Vagina (tissue), 2 donors: ENCODE measurements at regions not wholly inside any gene's neighbourhood (a gene's known extent, or its start where the extent isn't known, plus 50 kb on each side); places are given as distances from the start of the nearest gene placed in this dataset.

Experiments
- DNase-seq, 2 donors: peaks; one replicate each; pipeline ENCODE4 v3.0.0-alpha.2; 2017; ENCODE audit errors: extremely low spot score in 2 of 2
- H3K27ac ChIP-seq: fragments of 200-600 bp; sonication (generic); one replicate; pipeline ENCODE4 v1.5.1; 2019
- H3K27me3 ChIP-seq: fragments of 200-600 bp; sonication (generic); one replicate; pipeline ENCODE4 v1.5.1; 2019
- H3K36me3 ChIP-seq, 2 donors: fragments of 200-600 bp; sonication (generic); one replicate each; pipeline ENCODE4 v1.5.1; 2017 to 2019
- H3K4me1 ChIP-seq: fragments of 200-600 bp; sonication (generic); one replicate; pipeline ENCODE4 v1.5.1; 2019
- H3K4me3 ChIP-seq, 2 donors: fragments of 200-600 bp; sonication (generic); 1 replicate in 1 of 2; 2 replicates in 1 of 2; pipeline ENCODE4 v1.5.1; 2016 to 2019
- H3K9me3 ChIP-seq: fragments of 200-600 bp; sonication (generic); one replicate; pipeline ENCODE4 v1.5.1; 2019
- CTCF ChIP-seq, 3 experiments: fragments of 450-650 bp in 2 of 3; fragments of 200-600 bp in 1 of 3; sonication (generic) in 1 of 3; IDR thresholded peaks; one replicate each; pipeline ENCODE4 v1.5.1; 2017 to 2019; ENCODE audit warnings: antibody characterized with exemption in 3 of 3, mild to moderate bottlenecking in 2 of 3, moderate library complexity in 2 of 3
- POLR2A ChIP-seq, 2 donors: fragments of 450-650 bp; IDR thresholded peaks; one replicate each; pipeline ENCODE4 v1.6.1; 2017; ENCODE audit warnings: antibody characterized with exemption in 2 of 2, mild to moderate bottlenecking in 2 of 2, moderate library complexity in 2 of 2
- POLR2AphosphoS5 ChIP-seq, 2 donors: sonication (generic); formaldehyde crosslinking; IDR thresholded peaks; one replicate each; pipeline ENCODE4 v1.9.0; 2017; ENCODE audit warnings: antibody characterized with exemption in 2 of 2, mild to moderate bottlenecking in 2 of 2, low read depth in 1 of 2; ENCODE audit not compliant: insufficient read depth in 1 of 2
- intact Hi-C: fragments of 100-400 bp; cut with DNase I; formaldehyde crosslinking; loops from one replicate; pipeline ENCODE4 v1.15.1; 2023

- TF ChIP-seq POLR2AphosphoS5 (IDR thresholded peaks at IDR 0.05; ENCODE audit: insufficient read depth in 1 of 2, low read depth in 1 of 2) (no peak), POLR2A (IDR thresholded peaks at IDR 0.05) (no peak)
- no peak overlapping the region for H3K27ac ChIP-seq
- no peaks in the 10 kb centered on the region for H3K36me3 ChIP-seq
- H3K4me3 ChIP-seq, result no peak overlapping the region
- H3K27me3 ChIP-seq, result no peaks in the 10 kb centered on the region
- no peak for DNase-seq
- H3K9me3 ChIP-seq, result no peaks in the 10 kb centered on the region
- H3K4me1 ChIP-seq, result no peaks in the 10 kb centered on the region
- intact Hi-C loops, result no loop called here
Observed at GRCh38 chr18:40678318-40678717, 1276.7 kb upstream of the PIK3C3 start.

DNA sequence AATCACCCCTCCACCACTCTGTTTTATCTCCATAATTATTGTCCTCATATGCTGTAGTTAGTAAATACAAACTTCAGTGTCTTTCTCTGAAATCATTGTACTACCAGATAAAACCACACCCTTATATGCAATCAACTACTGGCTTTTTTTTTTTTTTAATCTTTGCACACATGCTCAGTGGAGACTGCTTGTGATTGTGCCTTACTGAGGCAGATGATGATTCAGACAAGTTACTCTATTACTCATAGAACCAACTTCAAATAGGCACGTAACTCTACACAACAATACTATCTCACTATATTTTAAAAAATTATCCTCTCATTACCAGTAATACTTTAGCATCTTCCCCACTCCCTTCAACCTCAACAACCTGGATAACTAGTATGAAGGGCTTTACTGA, 1278.4 kb upstream of the PIK3C3 start:
- Histone ChIP-seq H3K4me1 (no peaks in the 10 kb centered on the region), H3K9me3 (no peaks in the 10 kb centered on the region), H3K4me3 (no peak overlapping the region), H3K36me3 (no peaks in the 10 kb centered on the region), H3K27ac (no peak overlapping the region), H3K27me3 (no peaks in the 10 kb centered on the region)
- intact Hi-C loops, result no loop called here
- TF ChIP-seq CTCF (IDR thresholded peaks at IDR 0.05), result no peak
- no peak for DNase-seq

DNA sequence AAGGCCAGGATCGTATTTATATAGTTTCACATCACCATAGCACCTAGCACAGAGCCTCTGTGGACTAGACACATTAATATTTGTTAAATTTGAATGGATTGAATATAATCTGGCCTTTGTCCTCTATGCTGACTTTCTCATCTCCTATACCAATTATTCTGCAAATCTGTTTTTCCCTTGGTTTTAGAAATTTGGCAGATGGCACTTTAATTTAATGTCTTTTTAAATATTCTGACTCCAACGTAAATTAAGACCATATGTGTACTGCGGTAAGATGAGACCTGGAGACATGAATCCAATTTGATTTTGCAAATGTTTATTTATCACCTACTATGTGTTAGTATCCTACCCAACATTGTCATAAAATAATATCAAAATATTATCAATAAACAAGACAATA, 1281.9 kb upstream of the PIK3C3 start:
- no peaks in the 10 kb centered on the region for H3K9me3 ChIP-seq
- intact Hi-C loops, result no loop called here
- H3K27me3 ChIP-seq, result no peaks in the 10 kb centered on the region
- H3K4me1 ChIP-seq, result no peaks in the 10 kb centered on the region
- no peak overlapping the region for H3K27ac ChIP-seq
- H3K4me3 ChIP-seq, result no peak overlapping the region
- TF ChIP-seq POLR2A (IDR thresholded peaks at IDR 0.05) (no peak), POLR2AphosphoS5 (IDR thresholded peaks at IDR 0.05; ENCODE audit: insufficient read depth in 1 of 2, low read depth in 1 of 2) (no peak), CTCF (IDR thresholded peaks at IDR 0.05) (no peak)
- H3K36me3 ChIP-seq, result no peaks in the 10 kb centered on the region
- no peak for DNase-seq

- Histone ChIP-seq H3K4me3 (no peak overlapping the region), H3K36me3 (no peaks in the 10 kb centered on the region), H3K4me1 (no peaks in the 10 kb centered on the region), H3K27ac (no peak overlapping the region), H3K27me3 (no peaks in the 10 kb centered on the region), H3K9me3 (no peaks in the 10 kb centered on the region)
- intact Hi-C loops, result no loop called here
- no peak for DNase-seq
- TF ChIP-seq POLR2A (IDR thresholded peaks at IDR 0.05), result no peak
- TF ChIP-seq POLR2AphosphoS5 (IDR thresholded peaks at IDR 0.05; ENCODE audit: insufficient read depth in 1 of 2, low read depth in 1 of 2), result no peak
- no peak for TF ChIP-seq CTCF (IDR thresholded peaks at IDR 0.05)
Observed at GRCh38 chr18:40672590-40672989, 1282.4 kb upstream of the PIK3C3 start.

DNA sequence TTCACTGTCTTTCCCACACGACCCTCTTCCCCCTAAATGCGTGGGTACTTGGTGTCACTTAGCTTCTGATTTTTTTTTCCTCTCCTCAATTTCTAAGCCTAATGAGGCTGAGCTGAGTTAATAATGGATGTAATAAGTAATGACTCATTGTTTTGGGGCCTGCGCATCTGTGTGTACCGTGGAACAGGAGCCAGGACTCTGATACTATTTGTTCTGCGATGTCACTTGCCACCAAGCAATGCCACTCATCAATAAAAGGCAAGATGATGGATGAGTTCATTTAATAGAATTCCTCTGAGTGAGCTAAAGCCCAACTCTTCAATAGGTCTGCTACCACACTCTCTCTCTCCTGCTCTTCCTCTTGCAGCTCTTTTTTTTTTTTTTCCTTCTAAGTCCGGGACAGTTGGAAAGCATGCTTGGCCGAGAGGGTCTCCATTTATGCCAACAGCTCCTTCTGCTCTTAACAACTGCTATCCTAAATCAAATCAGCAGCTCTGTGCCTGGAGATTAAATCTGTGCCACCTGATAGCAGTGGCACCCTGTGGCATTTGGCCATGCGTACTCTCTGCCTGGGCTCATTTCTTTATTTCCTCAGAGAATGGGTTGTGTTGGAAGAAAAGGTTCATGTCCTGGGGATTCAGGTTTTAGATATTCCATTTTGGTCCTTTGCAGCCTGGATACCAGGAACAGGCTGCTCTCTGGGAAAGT, 1284.2 kb upstream of the PIK3C3 start:
- no peaks in the 10 kb centered on the region for H3K4me1 ChIP-seq
- no peaks in the 10 kb centered on the region for H3K36me3 ChIP-seq
- H3K9me3 ChIP-seq, result no peaks in the 10 kb centered on the region
- intact Hi-C loops, result no loop called here
- no peak overlapping the region for H3K27ac ChIP-seq
- no peak for TF ChIP-seq POLR2A (IDR thresholded peaks at IDR 0.05)
- no peak for TF ChIP-seq POLR2AphosphoS5 (IDR thresholded peaks at IDR 0.05; ENCODE audit: insufficient read depth in 1 of 2, low read depth in 1 of 2)
- TF ChIP-seq CTCF (IDR thresholded peaks at IDR 0.05), result no peak
- no peak overlapping the region for H3K4me3 ChIP-seq
- no peaks in the 10 kb centered on the region for H3K27me3 ChIP-seq
- no peak for DNase-seq
